ENCODE measurements at regions not wholly inside any gene's neighbourhood (a gene's known extent, or its start where the extent isn't known, plus 50 kb on each side); places are given as distances from the start of the nearest gene placed in this dataset.

DNA sequence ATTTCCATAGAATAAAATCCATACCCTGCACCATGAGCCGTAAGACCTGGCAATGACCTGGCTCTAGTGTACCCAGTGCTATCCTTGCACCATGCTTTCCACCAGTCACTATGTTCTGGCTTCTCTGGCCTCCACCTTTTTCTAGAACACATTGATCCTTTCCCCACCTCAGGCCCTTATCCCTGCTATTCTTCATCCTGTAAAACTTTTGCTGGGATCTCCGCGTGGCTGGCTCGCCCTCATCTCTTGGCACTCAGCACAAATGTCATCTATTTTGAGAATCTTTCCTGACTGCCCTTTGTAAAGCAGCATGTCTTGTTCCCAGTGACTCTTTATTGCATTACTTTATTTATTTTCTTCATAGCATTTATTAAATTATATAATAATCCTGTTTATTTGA, 169.8 kb upstream of the B3GALT2 start (continued):
- TF ChIP-seq BACH2 (CRISPR knock-in tag; IDR thresholded peaks at IDR 0.05; ENCODE audit: borderline replicate concordance) (no peak), RARB (CRISPR knock-in tag; IDR thresholded peaks at IDR 0.05) (no peak)

DNA sequence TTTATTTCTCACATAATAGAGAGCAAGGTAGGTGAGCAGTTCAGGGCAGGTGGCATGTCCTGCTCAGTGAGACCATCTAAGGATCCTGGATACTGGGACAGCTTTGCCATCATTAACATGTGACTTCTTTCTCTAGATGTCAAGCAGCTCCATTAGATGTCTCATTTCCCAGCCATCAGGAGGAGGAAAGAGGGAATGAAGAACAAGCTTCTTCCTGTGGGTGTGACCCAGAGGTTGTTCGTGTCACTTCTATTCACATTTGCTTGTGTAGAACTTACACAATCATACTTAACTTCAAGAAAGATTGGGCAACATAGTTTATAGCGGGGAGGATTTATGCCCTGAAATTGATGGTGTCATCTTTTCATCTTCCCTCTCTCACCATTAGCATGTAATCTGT, 169.2 kb upstream of the B3GALT2 start:
- ATAC-seq: no peak
- TF ChIP-seq ZFP30 (CRISPR knock-in tag; IDR thresholded peaks at IDR 0.05): no peak
- no peak for TF ChIP-seq ESRRG (CRISPR knock-in tag; IDR thresholded peaks at IDR 0.05)
- TF ChIP-seq TOX (CRISPR knock-in tag; IDR thresholded peaks at IDR 0.05; ENCODE audit: borderline replicate concordance): no peak
- TF ChIP-seq OSR1 (CRISPR knock-in tag; IDR thresholded peaks at IDR 0.05): no peak
- TF ChIP-seq, protein P1, sequence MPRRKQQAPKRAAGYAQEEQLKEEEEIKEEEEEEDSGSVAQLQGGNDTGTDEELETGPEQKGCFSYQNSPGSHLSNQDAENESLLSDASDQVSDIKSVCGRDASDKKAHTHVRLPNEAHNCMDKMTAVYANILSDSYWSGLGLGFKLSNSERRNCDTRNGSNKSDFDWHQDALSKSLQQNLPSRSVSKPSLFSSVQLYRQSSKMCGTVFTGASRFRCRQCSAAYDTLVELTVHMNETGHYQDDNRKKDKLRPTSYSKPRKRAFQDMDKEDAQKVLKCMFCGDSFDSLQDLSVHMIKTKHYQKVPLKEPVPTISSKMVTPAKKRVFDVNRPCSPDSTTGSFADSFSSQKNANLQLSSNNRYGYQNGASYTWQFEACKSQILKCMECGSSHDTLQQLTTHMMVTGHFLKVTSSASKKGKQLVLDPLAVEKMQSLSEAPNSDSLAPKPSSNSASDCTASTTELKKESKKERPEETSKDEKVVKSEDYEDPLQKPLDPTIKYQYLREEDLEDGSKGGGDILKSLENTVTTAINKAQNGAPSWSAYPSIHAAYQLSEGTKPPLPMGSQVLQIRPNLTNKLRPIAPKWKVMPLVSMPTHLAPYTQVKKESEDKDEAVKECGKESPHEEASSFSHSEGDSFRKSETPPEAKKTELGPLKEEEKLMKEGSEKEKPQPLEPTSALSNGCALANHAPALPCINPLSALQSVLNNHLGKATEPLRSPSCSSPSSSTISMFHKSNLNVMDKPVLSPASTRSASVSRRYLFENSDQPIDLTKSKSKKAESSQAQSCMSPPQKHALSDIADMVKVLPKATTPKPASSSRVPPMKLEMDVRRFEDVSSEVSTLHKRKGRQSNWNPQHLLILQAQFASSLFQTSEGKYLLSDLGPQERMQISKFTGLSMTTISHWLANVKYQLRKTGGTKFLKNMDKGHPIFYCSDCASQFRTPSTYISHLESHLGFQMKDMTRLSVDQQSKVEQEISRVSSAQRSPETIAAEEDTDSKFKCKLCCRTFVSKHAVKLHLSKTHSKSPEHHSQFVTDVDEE (CRISPR knock-in tag; IDR thresholded peaks at IDR 0.05): no peak
- TF ChIP-seq CSDC2 (CRISPR knock-in tag; IDR thresholded peaks at IDR 0.05): no peak
- no peak for TF ChIP-seq ZNF8 (CRISPR knock-in tag; IDR thresholded peaks at IDR 0.05)
- TF ChIP-seq, protein P2, sequence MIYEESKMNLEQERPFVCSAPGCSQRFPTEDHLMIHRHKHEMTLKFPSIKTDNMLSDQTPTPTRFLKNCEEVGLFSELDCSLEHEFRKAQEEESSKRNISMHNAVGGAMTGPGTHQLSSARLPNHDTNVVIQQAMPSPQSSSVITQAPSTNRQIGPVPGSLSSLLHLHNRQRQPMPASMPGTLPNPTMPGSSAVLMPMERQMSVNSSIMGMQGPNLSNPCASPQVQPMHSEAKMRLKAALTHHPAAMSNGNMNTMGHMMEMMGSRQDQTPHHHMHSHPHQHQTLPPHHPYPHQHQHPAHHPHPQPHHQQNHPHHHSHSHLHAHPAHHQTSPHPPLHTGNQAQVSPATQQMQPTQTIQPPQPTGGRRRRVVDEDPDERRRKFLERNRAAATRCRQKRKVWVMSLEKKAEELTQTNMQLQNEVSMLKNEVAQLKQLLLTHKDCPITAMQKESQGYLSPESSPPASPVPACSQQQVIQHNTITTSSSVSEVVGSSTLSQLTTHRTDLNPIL (CRISPR knock-in tag; IDR thresholded peaks at IDR 0.05; ENCODE audit: low read depth): no peak
- no peak for TF ChIP-seq PPARA (CRISPR knock-in tag; IDR thresholded peaks at IDR 0.05; ENCODE audit: borderline replicate concordance)
- TF ChIP-seq, protein P3, sequence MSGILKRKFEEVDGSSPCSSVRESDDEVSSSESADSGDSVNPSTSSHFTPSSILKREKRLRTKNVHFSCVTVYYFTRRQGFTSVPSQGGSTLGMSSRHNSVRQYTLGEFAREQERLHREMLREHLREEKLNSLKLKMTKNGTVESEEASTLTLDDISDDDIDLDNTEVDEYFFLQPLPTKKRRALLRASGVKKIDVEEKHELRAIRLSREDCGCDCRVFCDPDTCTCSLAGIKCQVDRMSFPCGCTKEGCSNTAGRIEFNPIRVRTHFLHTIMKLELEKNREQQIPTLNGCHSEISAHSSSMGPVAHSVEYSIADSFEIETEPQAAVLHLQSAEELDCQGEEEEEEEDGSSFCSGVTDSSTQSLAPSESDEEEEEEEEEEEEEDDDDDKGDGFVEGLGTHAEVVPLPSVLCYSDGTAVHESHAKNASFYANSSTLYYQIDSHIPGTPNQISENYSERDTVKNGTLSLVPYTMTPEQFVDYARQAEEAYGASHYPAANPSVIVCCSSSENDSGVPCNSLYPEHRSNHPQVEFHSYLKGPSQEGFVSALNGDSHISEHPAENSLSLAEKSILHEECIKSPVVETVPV (CRISPR knock-in tag; IDR thresholded peaks at IDR 0.05): no peak
- TF ChIP-seq ZNF70 (CRISPR knock-in tag; IDR thresholded peaks at IDR 0.05): no peak
- no peak for TF ChIP-seq BACH2 (CRISPR knock-in tag; IDR thresholded peaks at IDR 0.05; ENCODE audit: borderline replicate concordance)
- TF ChIP-seq, protein P4, sequence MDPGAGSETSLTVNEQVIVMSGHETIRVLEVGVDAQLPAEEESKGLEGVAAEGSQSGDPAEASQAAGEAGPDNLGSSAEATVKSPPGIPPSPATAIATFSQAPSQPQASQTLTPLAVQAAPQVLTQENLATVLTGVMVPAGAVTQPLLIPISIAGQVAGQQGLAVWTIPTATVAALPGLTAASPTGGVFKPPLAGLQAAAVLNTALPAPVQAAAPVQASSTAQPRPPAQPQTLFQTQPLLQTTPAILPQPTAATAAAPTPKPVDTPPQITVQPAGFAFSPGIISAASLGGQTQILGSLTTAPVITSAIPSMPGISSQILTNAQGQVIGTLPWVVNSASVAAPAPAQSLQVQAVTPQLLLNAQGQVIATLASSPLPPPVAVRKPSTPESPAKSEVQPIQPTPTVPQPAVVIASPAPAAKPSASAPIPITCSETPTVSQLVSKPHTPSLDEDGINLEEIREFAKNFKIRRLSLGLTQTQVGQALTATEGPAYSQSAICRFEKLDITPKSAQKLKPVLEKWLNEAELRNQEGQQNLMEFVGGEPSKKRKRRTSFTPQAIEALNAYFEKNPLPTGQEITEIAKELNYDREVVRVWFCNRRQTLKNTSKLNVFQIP (CRISPR knock-in tag; IDR thresholded peaks at IDR 0.05; ENCODE audit: borderline replicate concordance, low read depth): no peak
- TF ChIP-seq ARNTL (CRISPR knock-in tag; IDR thresholded peaks at IDR 0.05; ENCODE audit: borderline replicate concordance, low read depth): no peak
- TF ChIP-seq ISL1 (CRISPR knock-in tag; IDR thresholded peaks at IDR 0.05): no peak
- TF ChIP-seq SNAI2 (CRISPR knock-in tag; IDR thresholded peaks at IDR 0.05): no peak
- no peak for TF ChIP-seq GLIS3 (CRISPR knock-in tag; IDR thresholded peaks at IDR 0.05)
- TF ChIP-seq TCF4 (CRISPR knock-in tag; IDR thresholded peaks at IDR 0.05; ENCODE audit: borderline replicate concordance): no peak
- no peak for TF ChIP-seq ZNF565 (CRISPR knock-in tag; conservative IDR thresholded peaks at IDR 0.05; ENCODE audit: low read depth)
- no peak for TF ChIP-seq RARB (CRISPR knock-in tag; IDR thresholded peaks at IDR 0.05)

DNA sequence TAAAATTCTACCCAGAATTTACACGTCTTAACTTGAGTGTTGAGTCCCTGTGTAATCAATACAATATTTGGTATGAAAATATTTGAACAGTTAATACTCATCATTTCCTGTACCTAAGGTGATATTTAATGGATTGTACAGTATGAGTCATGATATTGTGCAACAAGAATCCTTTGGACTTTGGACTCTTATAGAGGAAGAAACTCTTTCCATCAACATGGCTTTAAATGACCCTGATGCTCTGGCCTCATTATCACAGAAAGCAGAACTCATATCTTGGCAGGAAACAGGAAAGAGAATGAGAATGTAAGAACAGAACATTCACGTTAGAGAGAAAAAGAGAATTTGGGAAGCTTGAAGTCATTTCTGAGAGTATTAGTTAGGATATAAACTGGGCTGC, 168.8 kb upstream of the B3GALT2 start:
- TF ChIP-seq TOX (CRISPR knock-in tag; IDR thresholded peaks at IDR 0.05; ENCODE audit: borderline replicate concordance): peak; percentile 81
- TF ChIP-seq ZFP30 (CRISPR knock-in tag; IDR thresholded peaks at IDR 0.05): no peak
- no peak for TF ChIP-seq BACH2 (CRISPR knock-in tag; IDR thresholded peaks at IDR 0.05; ENCODE audit: borderline replicate concordance)
- ATAC-seq: no peak; the same call in 2 of the 3 replicates

DNA sequence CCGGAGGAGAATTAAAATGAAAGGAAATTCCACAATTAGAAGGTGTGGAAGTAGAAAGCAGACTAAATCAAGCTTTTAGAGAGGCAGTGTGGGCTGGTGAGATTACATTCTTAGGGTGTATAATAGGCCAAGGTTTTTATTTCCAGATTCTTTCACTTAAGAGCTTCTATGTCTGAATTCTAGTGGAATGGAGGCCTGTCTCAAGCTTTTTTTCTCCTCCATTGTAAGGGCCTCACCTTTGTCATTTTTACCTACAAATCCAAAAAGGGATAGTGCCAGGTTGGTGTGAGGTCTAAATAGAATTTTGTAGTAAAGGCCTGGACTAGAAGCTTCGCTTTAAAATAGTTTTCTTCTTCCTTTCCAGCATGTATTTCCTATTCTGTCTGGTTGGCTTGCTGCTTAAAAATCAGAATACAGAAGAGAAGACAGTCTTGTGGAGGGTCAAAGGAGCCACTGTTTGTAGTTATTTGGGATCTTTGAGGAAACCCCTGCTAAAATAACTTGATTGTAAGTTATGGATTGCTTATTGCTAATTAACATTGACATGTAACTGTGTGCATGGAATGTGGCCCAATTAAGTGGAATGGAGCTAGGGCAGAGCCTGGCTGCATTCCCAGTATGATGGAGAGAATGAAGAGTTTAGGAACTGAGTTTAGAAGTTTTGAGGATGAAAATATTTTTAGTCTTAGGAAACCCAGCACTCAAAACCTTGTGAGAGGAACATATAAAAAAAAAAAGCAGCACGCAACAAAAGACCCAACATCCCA, 162.5 kb upstream of the B3GALT2 start:
- TF ChIP-seq, protein P2 (CRISPR knock-in tag; IDR thresholded peaks at IDR 0.05; ENCODE audit: low read depth): no peak
- TF ChIP-seq ISL1 (CRISPR knock-in tag; IDR thresholded peaks at IDR 0.05) (no peak), ZC3H10 (CRISPR knock-in tag; IDR thresholded peaks at IDR 0.05) (0 out of 2 replicates have a peak, but pooled peaks have one; percentile 20)
- ATAC-seq: peak; percentile 68
